NB4 (cell line): ENCODE measurements at regions not wholly inside any gene's neighbourhood (a gene's known extent, or its start where the extent isn't known, plus 50 kb on each side); places are given as distances from the start of the nearest gene placed in this dataset.

Source experiments
- POLR2A ChIP-seq: IDR thresholded peaks from 2 replicates; pipeline ENCODE4 v1.6.1; 2011; ENCODE audit warnings: mild to moderate bottlenecking; ENCODE audit not compliant: insufficient read length; ENCODE audit errors: extremely low read depth
- TF ChIP-seq, protein P1 (sequence below): IDR thresholded peaks from 2 replicates; pipeline ENCODE4 v1.6.1; 2011; ENCODE audit warnings: low read depth, low read length
- TF ChIP-seq, protein P2 (sequence below): IDR thresholded peaks from one replicate; pipeline ENCODE4 v1.5.1; 2012; ENCODE audit warnings: low read depth, low read length

DNA sequence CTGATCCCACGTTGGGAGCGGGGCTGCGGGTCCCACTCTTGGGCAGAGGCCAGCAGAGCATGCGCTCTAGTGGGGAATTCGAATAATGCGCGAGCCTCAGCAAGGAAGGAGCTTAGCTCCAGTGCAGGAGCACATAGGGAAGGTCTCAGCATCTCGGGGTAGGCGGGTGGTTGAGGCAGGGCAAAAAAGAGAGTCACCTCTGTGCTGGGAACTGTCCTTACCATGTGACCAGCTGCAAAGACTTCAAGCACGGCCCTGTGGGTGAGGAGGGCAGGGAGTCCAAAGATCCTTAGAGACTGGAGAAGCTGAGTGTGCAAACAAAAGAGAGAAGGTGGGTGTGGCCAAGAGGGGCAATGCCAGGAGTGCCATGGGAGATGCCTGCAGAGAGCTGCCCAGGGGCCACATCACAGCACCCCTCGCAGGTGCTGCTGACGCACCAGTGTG, 79.2 kb upstream of the CD93 start:
- TF ChIP-seq, protein P1, sequence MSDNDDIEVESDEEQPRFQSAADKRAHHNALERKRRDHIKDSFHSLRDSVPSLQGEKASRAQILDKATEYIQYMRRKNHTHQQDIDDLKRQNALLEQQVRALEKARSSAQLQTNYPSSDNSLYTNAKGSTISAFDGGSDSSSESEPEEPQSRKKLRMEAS: no peak
- TF ChIP-seq, protein P2, sequence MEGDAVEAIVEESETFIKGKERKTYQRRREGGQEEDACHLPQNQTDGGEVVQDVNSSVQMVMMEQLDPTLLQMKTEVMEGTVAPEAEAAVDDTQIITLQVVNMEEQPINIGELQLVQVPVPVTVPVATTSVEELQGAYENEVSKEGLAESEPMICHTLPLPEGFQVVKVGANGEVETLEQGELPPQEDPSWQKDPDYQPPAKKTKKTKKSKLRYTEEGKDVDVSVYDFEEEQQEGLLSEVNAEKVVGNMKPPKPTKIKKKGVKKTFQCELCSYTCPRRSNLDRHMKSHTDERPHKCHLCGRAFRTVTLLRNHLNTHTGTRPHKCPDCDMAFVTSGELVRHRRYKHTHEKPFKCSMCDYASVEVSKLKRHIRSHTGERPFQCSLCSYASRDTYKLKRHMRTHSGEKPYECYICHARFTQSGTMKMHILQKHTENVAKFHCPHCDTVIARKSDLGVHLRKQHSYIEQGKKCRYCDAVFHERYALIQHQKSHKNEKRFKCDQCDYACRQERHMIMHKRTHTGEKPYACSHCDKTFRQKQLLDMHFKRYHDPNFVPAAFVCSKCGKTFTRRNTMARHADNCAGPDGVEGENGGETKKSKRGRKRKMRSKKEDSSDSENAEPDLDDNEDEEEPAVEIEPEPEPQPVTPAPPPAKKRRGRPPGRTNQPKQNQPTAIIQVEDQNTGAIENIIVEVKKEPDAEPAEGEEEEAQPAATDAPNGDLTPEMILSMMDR: peak; percentile 45
- no peak for TF ChIP-seq POLR2A
